ENCODE measurements at regions not wholly inside any gene's neighbourhood (a gene's known extent, or its start where the extent isn't known, plus 50 kb on each side); places are given as distances from the start of the nearest gene placed in this dataset.

DNA sequence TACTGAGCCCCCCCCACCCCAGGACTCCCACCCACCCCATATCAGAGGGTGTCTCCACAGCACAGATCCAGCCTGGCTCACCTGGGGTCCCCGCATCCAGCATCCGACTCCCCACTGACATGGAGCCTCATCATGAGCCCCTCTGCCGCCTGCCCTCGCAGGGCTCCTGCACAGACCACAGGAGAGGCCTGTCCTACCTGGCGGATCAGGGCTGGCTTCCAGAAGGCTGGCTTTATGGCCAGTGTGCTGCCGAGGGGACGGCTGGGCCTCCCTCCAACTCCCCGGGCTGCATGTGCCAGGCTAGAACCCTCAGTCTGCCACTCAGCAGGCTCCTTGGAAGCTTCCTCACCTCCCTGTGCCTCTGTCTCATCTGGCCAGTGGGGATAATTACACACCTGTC is 119.0 kb downstream of the RFLNA start:
- CTCF ChIA-PET, result no interaction called here
- H2AFZ ChIP-seq (ENCODE audit: low read depth, low read length, poor library complexity, severe bottlenecking), result no peak overlapping the region
- TF ChIP-seq ZNF274 (IDR thresholded peaks at IDR 0.05; ENCODE audit: low read depth, low read length), result no peak
- TF ChIP-seq, protein P1, sequence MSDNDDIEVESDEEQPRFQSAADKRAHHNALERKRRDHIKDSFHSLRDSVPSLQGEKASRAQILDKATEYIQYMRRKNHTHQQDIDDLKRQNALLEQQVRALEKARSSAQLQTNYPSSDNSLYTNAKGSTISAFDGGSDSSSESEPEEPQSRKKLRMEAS (IDR thresholded peaks at IDR 0.05), result no peak
- TF ChIP-seq, protein P2, sequence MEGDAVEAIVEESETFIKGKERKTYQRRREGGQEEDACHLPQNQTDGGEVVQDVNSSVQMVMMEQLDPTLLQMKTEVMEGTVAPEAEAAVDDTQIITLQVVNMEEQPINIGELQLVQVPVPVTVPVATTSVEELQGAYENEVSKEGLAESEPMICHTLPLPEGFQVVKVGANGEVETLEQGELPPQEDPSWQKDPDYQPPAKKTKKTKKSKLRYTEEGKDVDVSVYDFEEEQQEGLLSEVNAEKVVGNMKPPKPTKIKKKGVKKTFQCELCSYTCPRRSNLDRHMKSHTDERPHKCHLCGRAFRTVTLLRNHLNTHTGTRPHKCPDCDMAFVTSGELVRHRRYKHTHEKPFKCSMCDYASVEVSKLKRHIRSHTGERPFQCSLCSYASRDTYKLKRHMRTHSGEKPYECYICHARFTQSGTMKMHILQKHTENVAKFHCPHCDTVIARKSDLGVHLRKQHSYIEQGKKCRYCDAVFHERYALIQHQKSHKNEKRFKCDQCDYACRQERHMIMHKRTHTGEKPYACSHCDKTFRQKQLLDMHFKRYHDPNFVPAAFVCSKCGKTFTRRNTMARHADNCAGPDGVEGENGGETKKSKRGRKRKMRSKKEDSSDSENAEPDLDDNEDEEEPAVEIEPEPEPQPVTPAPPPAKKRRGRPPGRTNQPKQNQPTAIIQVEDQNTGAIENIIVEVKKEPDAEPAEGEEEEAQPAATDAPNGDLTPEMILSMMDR (IDR thresholded peaks at IDR 0.05 in 2 of 3, conservative IDR thresholded peaks at IDR 0.05 in 1 of 3; ENCODE audit: borderline replicate concordance in 1 of 3, insufficient read depth in 1 of 3, low read depth in 2 of 3, low read length in 2 of 3), result no peak
- no peak for TF ChIP-seq TCF7L2 (IDR thresholded peaks at IDR 0.05; ENCODE audit: borderline replicate concordance, extremely low read depth, insufficient read depth, insufficient read length)
- TF ChIP-seq, protein P3, sequence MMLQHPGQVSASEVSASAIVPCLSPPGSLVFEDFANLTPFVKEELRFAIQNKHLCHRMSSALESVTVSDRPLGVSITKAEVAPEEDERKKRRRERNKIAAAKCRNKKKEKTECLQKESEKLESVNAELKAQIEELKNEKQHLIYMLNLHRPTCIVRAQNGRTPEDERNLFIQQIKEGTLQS (IDR thresholded peaks at IDR 0.05), result no peak
- no peak for TF ChIP-seq EGR1 (IDR thresholded peaks at IDR 0.05; ENCODE audit: low read depth)
- TF ChIP-seq POLR2A (IDR thresholded peaks at IDR 0.05; ENCODE audit: borderline replicate concordance, extremely low read depth, insufficient read depth, insufficient read length), result no peak
- no peak for TF ChIP-seq SP1 (IDR thresholded peaks at IDR 0.05; ENCODE audit: low read depth)
- TF ChIP-seq, protein P4, sequence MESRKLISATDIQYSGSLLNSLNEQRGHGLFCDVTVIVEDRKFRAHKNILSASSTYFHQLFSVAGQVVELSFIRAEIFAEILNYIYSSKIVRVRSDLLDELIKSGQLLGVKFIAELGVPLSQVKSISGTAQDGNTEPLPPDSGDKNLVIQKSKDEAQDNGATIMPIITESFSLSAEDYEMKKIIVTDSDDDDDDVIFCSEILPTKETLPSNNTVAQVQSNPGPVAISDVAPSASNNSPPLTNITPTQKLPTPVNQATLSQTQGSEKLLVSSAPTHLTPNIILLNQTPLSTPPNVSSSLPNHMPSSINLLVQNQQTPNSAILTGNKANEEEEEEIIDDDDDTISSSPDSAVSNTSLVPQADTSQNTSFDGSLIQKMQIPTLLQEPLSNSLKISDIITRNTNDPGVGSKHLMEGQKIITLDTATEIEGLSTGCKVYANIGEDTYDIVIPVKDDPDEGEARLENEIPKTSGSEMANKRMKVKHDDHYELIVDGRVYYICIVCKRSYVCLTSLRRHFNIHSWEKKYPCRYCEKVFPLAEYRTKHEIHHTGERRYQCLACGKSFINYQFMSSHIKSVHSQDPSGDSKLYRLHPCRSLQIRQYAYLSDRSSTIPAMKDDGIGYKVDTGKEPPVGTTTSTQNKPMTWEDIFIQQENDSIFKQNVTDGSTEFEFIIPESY (IDR thresholded peaks at IDR 0.05; ENCODE audit: extremely low read depth, insufficient replicate concordance, low read length), result no peak
- TF ChIP-seq ELF1 (IDR thresholded peaks at IDR 0.05; ENCODE audit: borderline replicate concordance, low read depth), result no peak
- TF ChIP-seq EZH2 (IDR thresholded peaks at IDR 0.05), result no peak
- no peak for TF ChIP-seq YY1 (IDR thresholded peaks at IDR 0.05; ENCODE audit: extremely low read depth, insufficient replicate concordance, low read depth, low read length)
- no peak for TF ChIP-seq ZFX (IDR thresholded peaks at IDR 0.05)
- TF ChIP-seq EZH2phosphoT487 (IDR thresholded peaks at IDR 0.05; ENCODE audit: borderline replicate concordance), result no peak
- TF ChIP-seq CEBPB (IDR thresholded peaks at IDR 0.05; ENCODE audit: low read depth), result no peak
- TF ChIP-seq RAD21 (IDR thresholded peaks at IDR 0.05; ENCODE audit: low read depth), result no peak
- H3K9me3 ChIP-seq (ENCODE audit: control insufficient read depth in 1 of 2, insufficient read depth in 1 of 2, low read depth in 1 of 2, low read length in 2 of 2), result no peaks in the 10 kb centered on the region
- no peak overlapping the region for H3K4me2 ChIP-seq (ENCODE audit: low read length)
- H3K79me2 ChIP-seq (ENCODE audit: insufficient read depth, low read length), result no peaks in the 10 kb centered on the region
- no peak for DNase-seq (ENCODE audit: low read depth, low spot score)
- POLR2A ChIA-PET, result no interaction called here
- no peaks in the 10 kb centered on the region for H3K27me3 ChIP-seq (ENCODE audit: insufficient read depth, low read length)
- intact Hi-C loops (cut with micrococcal nuclease), result no loop called here
- RAD21 ChIA-PET (ENCODE audit: low non-redundant PET in 1 of 2, low total read pairs in 2 of 2, uncharacterized antibody in 2 of 2, unreplicated experiment in 2 of 2), result no interaction called here
- no peak for ATAC-seq
- no TSS peak for BruUV-seq (replicated peaks)
- no peaks in the 10 kb centered on the region for H3K9me2 ChIP-seq (ENCODE audit: insufficient read depth)
- H3K9ac ChIP-seq (ENCODE audit: low read length), result no peak overlapping the region
- H3K27ac ChIP-seq (ENCODE audit: low read depth, low read length), result no peak overlapping the region
- no peaks in the 10 kb centered on the region for H3K4me1 ChIP-seq (ENCODE audit: control insufficient read depth in 1 of 2, insufficient read depth in 2 of 2, low read length in 2 of 2)
- H3K4me3 ChIP-seq (replicated peaks in 1 of 2; ENCODE audit: low read depth in 1 of 2, low read length in 2 of 2), result no peak overlapping the region
- no peaks in the 10 kb centered on the region for H4K20me1 ChIP-seq (ENCODE audit: insufficient read depth)
- no peaks in the 10 kb centered on the region; a peak in 1 of 4 replicates for H3K36me3 ChIP-seq (ENCODE audit: control insufficient read depth in 1 of 2, insufficient read depth in 2 of 2, low read length in 2 of 2)
